Mesendoderm (in vitro differentiated cells): ENCODE measurements at regions not wholly inside any gene's neighbourhood (a gene's known extent, or its start where the extent isn't known, plus 50 kb on each side); places are given as distances from the start of the nearest gene placed in this dataset.
"Not testable (repeated sequence)": the region's sequence is repeated elsewhere in the genome, so short reads cannot be mapped to it uniquely, and the experiment has no call there.

Experiments used
- DNase-seq: peaks from one replicate; pipeline ENCODE4 v3.0.0; 2013
- H2AK5ac ChIP-seq: 2 replicates; pipeline ENCODE4 v1.6.1; 2013; ENCODE audit warnings: low read length, inconsistent platforms
- H2BK120ac ChIP-seq: 2 replicates; pipeline ENCODE4 v1.6.1; 2013; ENCODE audit warnings: low read depth, mild to moderate bottlenecking, low read length, moderate library complexity, mixed read lengths
- H2BK15ac ChIP-seq: replicated peaks from 2 replicates; pipeline ENCODE4 v1.6.1; 2013; ENCODE audit warnings: low read depth, mild to moderate bottlenecking, moderate library complexity
- H2BK5ac ChIP-seq: 2 replicates; pipeline ENCODE4 v1.6.1; 2013; ENCODE audit warnings: low read length, inconsistent platforms
- H3K18ac ChIP-seq: 2 replicates; pipeline ENCODE4 v1.6.1; 2013; ENCODE audit warnings: mild to moderate bottlenecking, low read length, mixed read lengths
- H3K23ac ChIP-seq: one replicate; pipeline ENCODE4 v1.6.1; 2013; ENCODE audit warnings: low read length
- H3K27ac ChIP-seq: 2 replicates; pipeline ENCODE4 v1.5.1; 2013; ENCODE audit warnings: low read depth, mild to moderate bottlenecking, inconsistent platforms, low read length, moderate library complexity
- H3K27me3 ChIP-seq: 2 replicates; pipeline ENCODE4 v1.6.1; 2013; ENCODE audit warnings: low read length, control low read depth, mild to moderate bottlenecking, inconsistent platforms; ENCODE audit not compliant: insufficient read depth, poor library complexity
- H3K36me3 ChIP-seq: 2 replicates; pipeline ENCODE4 v1.6.1; 2013; ENCODE audit warnings: low read length, inconsistent platforms; ENCODE audit not compliant: control insufficient read depth, insufficient read depth
- H3K4ac ChIP-seq: one replicate; pipeline ENCODE4 v1.6.1; 2013; ENCODE audit warnings: low read depth, mild to moderate bottlenecking, low read length, moderate library complexity
- H3K4me1 ChIP-seq: 2 replicates; pipeline ENCODE4 v1.6.1; 2013; ENCODE audit warnings: low read depth, low read length, inconsistent platforms; ENCODE audit not compliant: control insufficient read depth
- H3K4me2 ChIP-seq: 2 replicates; pipeline ENCODE4 v1.6.1; 2013; ENCODE audit warnings: low read length
- H3K4me3 ChIP-seq: 2 replicates; pipeline ENCODE4 v1.5.1; 2013; ENCODE audit warnings: mild to moderate bottlenecking, low read length
- H3K56ac ChIP-seq: one replicate; pipeline ENCODE4 v1.6.1; 2013; ENCODE audit warnings: low read length
- H3K79me1 ChIP-seq: 2 replicates; pipeline ENCODE4 v1.6.1; 2013; ENCODE audit warnings: low read length, inconsistent platforms
- H3K79me2 ChIP-seq: 2 replicates; pipeline ENCODE4 v1.6.1; 2013; ENCODE audit warnings: mild to moderate bottlenecking, low read length; ENCODE audit not compliant: control insufficient read depth, insufficient read depth
- H3K9ac ChIP-seq: 2 replicates; pipeline ENCODE4 v1.6.1; 2013; ENCODE audit warnings: low read length, inconsistent platforms
- H4K5ac ChIP-seq: one replicate; pipeline ENCODE4 v1.6.1; 2013; ENCODE audit warnings: low read length
- H4K8ac ChIP-seq: one replicate; pipeline ENCODE4 v1.6.1; 2013; ENCODE audit warnings: low read depth, mild to moderate bottlenecking, control low read depth, low read length, moderate library complexity
- WGBS: extraction: QIAGEN DNeasy Blood & Tissue Kit; methylation state at CpG from one replicate; pipeline ENCODE4 v1.1.7; 2013; ENCODE audit warnings: low lambda C conversion rate, missing lambda C conversion rate; ENCODE audit not compliant: insufficient coverage; ENCODE audit errors: extremely low coverage; 5-methylcytosine and 5-hydroxymethylcytosine counted together

GRCh38 chr13:85140192-85140591 lies 659.0 kb downstream of the SLITRK6 start:
- Histone ChIP-seq H2BK120ac (no peak overlapping the region), H3K9ac (no peak overlapping the region), H3K4me2 (no peak overlapping the region), H3K4ac (no peak overlapping the region), H4K5ac (no peak overlapping the region), H3K23ac (no peak overlapping the region), H3K56ac (no peak overlapping the region), H3K27ac (no peak overlapping the region), H3K4me3 (no peak overlapping the region), H2AK5ac (no peak overlapping the region), H2BK15ac (no peak overlapping the region), H2BK5ac (no peak overlapping the region), H3K4me1 (no peaks in the 10 kb centered on the region), H3K79me2 (no peaks in the 10 kb centered on the region), H3K27me3 (no peaks in the 10 kb centered on the region), H3K79me1 (no peaks in the 10 kb centered on the region), H3K36me3 (no peaks in the 10 kb centered on the region), H3K18ac (no peak overlapping the region), H4K8ac (no peak overlapping the region)
- WGBS: no CpG with 5 or more reads among the region's 1 CpG
- DNase-seq: peak; percentile 32

DNA sequence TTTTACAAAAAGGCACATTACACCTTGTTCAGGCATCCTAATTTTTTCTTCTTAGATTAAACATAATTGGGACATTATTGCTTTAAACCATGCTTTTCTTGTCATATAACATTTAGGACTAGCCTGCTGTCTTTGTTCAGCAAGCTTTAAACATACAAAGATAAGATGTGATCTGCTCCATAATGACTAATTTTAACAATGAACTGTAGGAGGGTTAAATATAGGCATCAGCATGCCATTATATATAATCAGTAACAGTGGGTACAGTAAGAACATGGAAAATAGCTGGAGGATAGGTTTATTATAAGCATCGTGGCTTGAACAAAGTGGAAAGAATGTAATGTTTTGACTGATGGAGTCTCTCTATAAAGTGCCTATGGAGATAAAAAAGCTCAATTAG lies 661.7 kb downstream of the SLITRK6 start:
- no peaks in the 10 kb centered on the region for H3K79me2 ChIP-seq
- no peaks in the 10 kb centered on the region for H3K36me3 ChIP-seq
- H3K4ac ChIP-seq: no peak overlapping the region
- H3K9ac ChIP-seq: no peak overlapping the region
- no peak overlapping the region for H2BK15ac ChIP-seq
- H3K4me3 ChIP-seq: no peak overlapping the region
- H3K79me1 ChIP-seq: no peaks in the 10 kb centered on the region
- no peak overlapping the region for H4K8ac ChIP-seq
- no peak overlapping the region for H3K18ac ChIP-seq
- no peak overlapping the region for H3K23ac ChIP-seq
- no peak for DNase-seq
- no peak overlapping the region for H2BK5ac ChIP-seq
- no peaks in the 10 kb centered on the region for H3K27me3 ChIP-seq
- H3K4me2 ChIP-seq: no peak overlapping the region
- H2AK5ac ChIP-seq: no peak overlapping the region
- no peak overlapping the region for H3K27ac ChIP-seq
- no peak overlapping the region for H3K56ac ChIP-seq
- H2BK120ac ChIP-seq: no peak overlapping the region
- no peaks in the 10 kb centered on the region for H3K4me1 ChIP-seq
- WGBS: no CpG with 5 or more reads among the region's 1 CpG
- H4K5ac ChIP-seq: no peak overlapping the region

- H2AK5ac ChIP-seq: no peak overlapping the region
- no peak overlapping the region for H3K4ac ChIP-seq
- no peak overlapping the region for H4K8ac ChIP-seq
- H3K4me3 ChIP-seq: no peak overlapping the region
- H3K4me1 ChIP-seq: no peaks in the 10 kb centered on the region
- H3K27ac ChIP-seq: no peak overlapping the region
- H3K79me2 ChIP-seq: no peaks in the 10 kb centered on the region
- no peaks in the 10 kb centered on the region for H3K27me3 ChIP-seq
- no peak overlapping the region for H3K56ac ChIP-seq
- H3K18ac ChIP-seq: no peak overlapping the region
- no peak overlapping the region for H2BK120ac ChIP-seq
- H4K5ac ChIP-seq: no peak overlapping the region
- no peak overlapping the region for H3K9ac ChIP-seq
- WGBS: no CpG with 5 or more reads among the region's 6 CpGs
- H3K79me1 ChIP-seq: no peaks in the 10 kb centered on the region
- no peak overlapping the region for H3K4me2 ChIP-seq
- H3K23ac ChIP-seq: no peak overlapping the region
- DNase-seq: no peak
- no peak overlapping the region for H2BK5ac ChIP-seq
- no peaks in the 10 kb centered on the region for H3K36me3 ChIP-seq
- H2BK15ac ChIP-seq: no peak overlapping the region
Measured at GRCh38 chr13:85132986-85133385, 666.2 kb downstream of the SLITRK6 start.

GRCh38 chr13:85123501-85123900 lies 675.7 kb downstream of the SLITRK6 start:
- not testable (repeated sequence) for H4K5ac ChIP-seq, H4K8ac ChIP-seq, H3K36me3 ChIP-seq, H2BK15ac ChIP-seq, H3K4me2 ChIP-seq, H3K27ac ChIP-seq, H2BK5ac ChIP-seq, H3K18ac ChIP-seq, H3K4me3 ChIP-seq, H3K27me3 ChIP-seq, H3K4ac ChIP-seq, H3K56ac ChIP-seq, H3K79me2 ChIP-seq, H3K79me1 ChIP-seq, H3K9ac ChIP-seq, H3K23ac ChIP-seq, H2BK120ac ChIP-seq, H2AK5ac ChIP-seq, H3K4me1 ChIP-seq
- no CpG with 5 or more reads among the region's 14 CpGs for WGBS
- DNase-seq: peak; percentile 6

GRCh38 chr13:85108356-85108755 lies 690.9 kb downstream of the SLITRK6 start:
- Histone ChIP-seq H3K36me3 (no peaks in the 10 kb centered on the region), H4K5ac (no peak overlapping the region), H3K9ac (no peak overlapping the region), H3K4me2 (no peak overlapping the region), H2BK5ac (no peak overlapping the region), H3K4me1 (no peaks in the 10 kb centered on the region), H3K4ac (no peak overlapping the region), H3K18ac (no peak overlapping the region), H3K79me1 (no peaks in the 10 kb centered on the region), H3K27me3 (no peaks in the 10 kb centered on the region), H4K8ac (no peak overlapping the region), H3K4me3 (no peak overlapping the region), H3K79me2 (no peaks in the 10 kb centered on the region), H3K56ac (no peak overlapping the region), H3K27ac (no peak overlapping the region), H2BK15ac (no peak overlapping the region), H2BK120ac (no peak overlapping the region), H3K23ac (no peak overlapping the region), H2AK5ac (no peak overlapping the region)
- DNase-seq: no peak
- WGBS: no CpG with 5 or more reads among the region's 3 CpGs

DNA sequence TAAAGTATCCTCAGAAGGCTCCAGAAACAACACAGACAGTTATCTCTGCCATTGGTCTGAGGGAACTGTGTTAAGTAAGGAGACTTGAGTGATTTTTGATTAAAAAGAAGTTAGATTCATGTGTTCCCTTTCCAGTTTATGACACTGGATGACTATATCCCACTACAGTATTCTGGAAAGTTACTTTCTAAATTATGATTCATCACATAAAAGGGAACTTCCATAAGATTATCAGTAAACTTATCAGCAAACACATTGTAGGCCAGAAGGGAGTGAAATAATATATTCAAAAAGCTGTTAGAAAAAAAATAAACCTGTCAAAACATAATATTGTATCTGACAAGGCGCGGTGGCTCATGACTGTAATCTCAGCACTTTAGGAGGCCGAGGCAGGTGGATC lies 700.0 kb downstream of the SLITRK6 start:
- H4K5ac ChIP-seq: no peak overlapping the region
- no peak overlapping the region for H3K4me3 ChIP-seq
- no peak overlapping the region for H2BK120ac ChIP-seq
- no peaks in the 10 kb centered on the region for H3K79me2 ChIP-seq
- no peaks in the 10 kb centered on the region for H3K79me1 ChIP-seq
- no peak overlapping the region for H2BK5ac ChIP-seq
- H3K56ac ChIP-seq: no peak overlapping the region
- no peak overlapping the region for H2BK15ac ChIP-seq
- H3K36me3 ChIP-seq: no peaks in the 10 kb centered on the region
- no peak overlapping the region for H3K9ac ChIP-seq
- no peak overlapping the region for H3K27ac ChIP-seq
- no peak overlapping the region for H3K4me2 ChIP-seq
- no peak overlapping the region for H2AK5ac ChIP-seq
- WGBS: no CpG with 5 or more reads among the region's 3 CpGs
- H3K4ac ChIP-seq: no peak overlapping the region
- H4K8ac ChIP-seq: no peak overlapping the region
- H3K4me1 ChIP-seq: no peaks in the 10 kb centered on the region
- no peak for DNase-seq
- H3K18ac ChIP-seq: no peak overlapping the region
- H3K23ac ChIP-seq: no peak overlapping the region
- no peaks in the 10 kb centered on the region for H3K27me3 ChIP-seq
